Stomach smooth muscle (tissue), 2 donors: ENCODE measurements at regions not wholly inside any gene's neighbourhood (a gene's known extent, or its start where the extent isn't known, plus 50 kb on each side); places are given as distances from the start of the nearest gene placed in this dataset.

ENCODE experiments used
- H3K27ac ChIP-seq: one replicate; pipeline ENCODE4 v1.7.0; 2013; ENCODE audit warnings: mild to moderate bottlenecking, low read length, inconsistent platforms
- H3K27me3 ChIP-seq, 2 donors: one replicate each; pipeline ENCODE4 v1.7.0; 2013; ENCODE audit warnings: low read length in 2 of 2; ENCODE audit not compliant: insufficient read depth in 2 of 2, control insufficient read depth in 1 of 2
- H3K36me3 ChIP-seq, 2 donors: one replicate each; pipeline ENCODE4 v1.7.0; 2013; ENCODE audit warnings: low read length in 2 of 2; ENCODE audit not compliant: control insufficient read depth in 2 of 2, insufficient read depth in 2 of 2
- H3K4me1 ChIP-seq: one replicate; pipeline ENCODE4 v1.7.0; 2013; ENCODE audit warnings: low read length; ENCODE audit not compliant: control insufficient read depth, insufficient read depth
- H3K4me3 ChIP-seq, 2 donors: one replicate each; pipeline ENCODE4 v1.7.0; 2013; ENCODE audit warnings: low read length in 2 of 2
- H3K9ac ChIP-seq, 2 donors: one replicate each; pipeline ENCODE4 v1.7.0; 2013; ENCODE audit warnings: low read length in 2 of 2, mild to moderate bottlenecking in 1 of 2
- H3K9me3 ChIP-seq, 2 donors: one replicate each; pipeline ENCODE4 v1.7.0; 2013; ENCODE audit warnings: low read length in 2 of 2; ENCODE audit not compliant: control insufficient read depth in 2 of 2
- donor health status: healthy.
- donor health status: Pancreatic carcinoma.

- Histone ChIP-seq H3K36me3 (no peaks in the 10 kb centered on the region), H3K9ac (no peak overlapping the region), H3K27me3 (no peaks in the 10 kb centered on the region), H3K4me1 (no peaks in the 10 kb centered on the region), H3K9me3 (no peaks in the 10 kb centered on the region), H3K27ac (no peak overlapping the region), H3K4me3 (no peak overlapping the region)
Measured at GRCh38 chr10:90461437-90462155, 396.2 kb downstream of the HTR7 start.

- H3K4me3 ChIP-seq = no peak overlapping the region
- no peaks in the 10 kb centered on the region for H3K4me1 ChIP-seq
- H3K9ac ChIP-seq = no peak overlapping the region
- no peaks in the 10 kb centered on the region for H3K9me3 ChIP-seq
- H3K27me3 ChIP-seq = no peaks in the 10 kb centered on the region
- H3K36me3 ChIP-seq = no peaks in the 10 kb centered on the region
- H3K27ac ChIP-seq = no peak overlapping the region
Measured at GRCh38 chr10:90462749-90463470, 394.9 kb downstream of the HTR7 start.

GRCh38 chr10:90464329-90464728 is 393.5 kb downstream of the HTR7 start:
- no peaks in the 10 kb centered on the region for H3K27me3 ChIP-seq
- no peaks in the 10 kb centered on the region for H3K9me3 ChIP-seq
- H3K9ac ChIP-seq = no peak overlapping the region

GRCh38 chr10:90470966-90471365 is 386.9 kb downstream of the HTR7 start:
- no peak overlapping the region for H3K4me3 ChIP-seq
- no peaks in the 10 kb centered on the region for H3K4me1 ChIP-seq
- H3K27ac ChIP-seq = no peak overlapping the region
- H3K9me3 ChIP-seq = no peaks in the 10 kb centered on the region
- no peaks in the 10 kb centered on the region for H3K36me3 ChIP-seq
- H3K27me3 ChIP-seq = no peaks in the 10 kb centered on the region
- H3K9ac ChIP-seq = no peak overlapping the region

More at GRCh38 chr10:90464329-90464728, 393.5 kb downstream of the HTR7 start:
- no peak overlapping the region for H3K27ac ChIP-seq
- no peaks in the 10 kb centered on the region for H3K4me1 ChIP-seq
- no peaks in the 10 kb centered on the region for H3K36me3 ChIP-seq
- no peak overlapping the region for H3K4me3 ChIP-seq

- H3K4me3 ChIP-seq = no peak overlapping the region
- no peaks in the 10 kb centered on the region for H3K9me3 ChIP-seq
- no peak overlapping the region for H3K9ac ChIP-seq
- H3K27ac ChIP-seq = no peak overlapping the region
- no peaks in the 10 kb centered on the region for H3K27me3 ChIP-seq
- H3K4me1 ChIP-seq = no peaks in the 10 kb centered on the region
- H3K36me3 ChIP-seq = no peaks in the 10 kb centered on the region
Measured at GRCh38 chr10:90480466-90480865, 377.4 kb downstream of the HTR7 start.

GRCh38 chr10:90481326-90481923 is 376.4 kb downstream of the HTR7 start:
- Histone ChIP-seq H3K27me3 (no peaks in the 10 kb centered on the region), H3K9me3 (no peaks in the 10 kb centered on the region), H3K4me3 (no peak overlapping the region), H3K36me3 (no peaks in the 10 kb centered on the region), H3K27ac (no peak overlapping the region), H3K9ac (no peak overlapping the region), H3K4me1 (no peaks in the 10 kb centered on the region)

GRCh38 chr10:90484518-90484917 is 373.3 kb downstream of the HTR7 start:
- Histone ChIP-seq H3K27me3 (no peaks in the 10 kb centered on the region), H3K9ac (no peak overlapping the region), H3K36me3 (no peaks in the 10 kb centered on the region), H3K9me3 (no peaks in the 10 kb centered on the region), H3K27ac (no peak overlapping the region), H3K4me1 (no peaks in the 10 kb centered on the region), H3K4me3 (no peak overlapping the region)

- H3K27ac ChIP-seq = no peak overlapping the region
- H3K4me1 ChIP-seq = no peaks in the 10 kb centered on the region
- peaks cover 3 to 11% of the 10 kb centered on the region in 2 donors for H3K9me3 ChIP-seq
- H3K36me3 ChIP-seq = no peaks in the 10 kb centered on the region
- H3K4me3 ChIP-seq = no peak overlapping the region
- H3K27me3 ChIP-seq = no peaks in the 10 kb centered on the region
- no peak overlapping the region for H3K9ac ChIP-seq
Measured at GRCh38 chr10:90494183-90494582, 363.7 kb downstream of the HTR7 start.

- no peak overlapping the region for H3K4me3 ChIP-seq
- H3K36me3 ChIP-seq = no peaks in the 10 kb centered on the region
- H3K4me1 ChIP-seq = no peaks in the 10 kb centered on the region
- no peak overlapping the region for H3K9ac ChIP-seq
- H3K27ac ChIP-seq = no peak overlapping the region
- H3K27me3 ChIP-seq = no peaks in the 10 kb centered on the region
- peaks cover 0 to 4% of the 10 kb centered on the region in 2 donors for H3K9me3 ChIP-seq
Measured at GRCh38 chr10:90504172-90504571, 353.7 kb downstream of the HTR7 start.

- H3K36me3 ChIP-seq = no peaks in the 10 kb centered on the region
Measured at GRCh38 chr10:90526721-90527120, 331.1 kb downstream of the HTR7 start.

GRCh38 chr10:90530521-90530920 is 327.3 kb downstream of the HTR7 start:
- no peaks in the 10 kb centered on the region for H3K27me3 ChIP-seq
- no peak overlapping the region for H3K27ac ChIP-seq
- H3K36me3 ChIP-seq = no peaks in the 10 kb centered on the region
- H3K9ac ChIP-seq = no peak overlapping the region
- H3K4me3 ChIP-seq = no peak overlapping the region
- no peaks in the 10 kb centered on the region for H3K4me1 ChIP-seq
- no peaks in the 10 kb centered on the region for H3K9me3 ChIP-seq

More at GRCh38 chr10:90526721-90527120, 331.1 kb downstream of the HTR7 start:
- Histone ChIP-seq H3K27me3 (no peaks in the 10 kb centered on the region), H3K9me3 (no peaks in the 10 kb centered on the region), H3K27ac (no peak overlapping the region), H3K4me1 (no peaks in the 10 kb centered on the region), H3K9ac (no peak overlapping the region), H3K4me3 (no peak overlapping the region)
